ENCODE measurements at regions not wholly inside any gene's neighbourhood (a gene's known extent, or its start where the extent isn't known, plus 50 kb on each side); places are given as distances from the start of the nearest gene placed in this dataset.

DNA sequence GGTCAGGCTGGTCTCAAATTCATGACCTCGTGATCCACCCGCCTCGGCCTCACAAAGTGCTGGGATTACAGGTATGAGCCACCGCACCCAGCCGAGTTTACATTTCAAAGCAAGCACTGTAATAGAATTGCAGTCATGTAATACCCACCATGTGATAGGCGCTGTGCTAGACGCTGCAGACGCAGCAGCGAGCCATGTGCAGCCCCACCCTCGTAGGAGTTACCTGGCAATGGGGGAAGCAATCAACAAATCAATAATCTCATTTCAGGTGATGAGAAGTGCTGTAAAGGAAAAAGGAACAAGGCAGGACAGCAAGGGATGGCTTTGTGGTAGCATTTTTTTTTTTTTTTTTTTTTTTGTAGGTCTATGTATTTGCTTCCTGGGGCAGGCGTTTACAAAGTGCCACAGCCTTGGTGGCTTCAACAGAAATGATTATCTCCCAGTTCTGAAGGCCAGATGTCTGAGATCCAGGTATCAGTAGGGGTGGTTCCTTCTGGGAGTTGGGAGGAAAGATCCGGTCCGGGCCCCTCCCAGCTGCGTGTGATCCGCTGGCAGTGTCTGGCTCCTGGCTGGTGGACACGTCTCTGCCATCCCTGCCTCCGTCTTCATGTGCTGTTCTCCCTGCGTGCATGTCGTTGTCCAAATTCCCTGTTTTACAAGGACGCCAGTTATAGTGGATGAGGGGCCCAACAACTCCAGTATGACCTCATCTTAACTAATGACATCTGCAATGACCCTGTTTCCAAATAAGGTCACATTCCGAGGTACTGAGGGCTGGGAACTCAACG, 72.8 kb downstream of the TNFAIP2 start:
- TF ChIP-seq POLR2AphosphoS5 (IDR thresholded peaks at IDR 0.05; ENCODE audit: borderline replicate concordance, low read depth, low read length) (no peak), EZH2 (IDR thresholded peaks at IDR 0.05) (no peak)

Measured in SK-N-MC (cell line).